ENCODE measurements at regions not wholly inside any gene's neighbourhood (a gene's known extent, or its start where the extent isn't known, plus 50 kb on each side); places are given as distances from the start of the nearest gene placed in this dataset.

- DNase-seq, result no peak
These were observed 186.8 kb downstream of the ZEB2 start for GRCh38 chr2:144333143-144333555.

- peak; percentile 94 for DNase-seq
These were observed 187.4 kb downstream of the ZEB2 start for GRCh38 chr2:144332356-144333142.

DNA sequence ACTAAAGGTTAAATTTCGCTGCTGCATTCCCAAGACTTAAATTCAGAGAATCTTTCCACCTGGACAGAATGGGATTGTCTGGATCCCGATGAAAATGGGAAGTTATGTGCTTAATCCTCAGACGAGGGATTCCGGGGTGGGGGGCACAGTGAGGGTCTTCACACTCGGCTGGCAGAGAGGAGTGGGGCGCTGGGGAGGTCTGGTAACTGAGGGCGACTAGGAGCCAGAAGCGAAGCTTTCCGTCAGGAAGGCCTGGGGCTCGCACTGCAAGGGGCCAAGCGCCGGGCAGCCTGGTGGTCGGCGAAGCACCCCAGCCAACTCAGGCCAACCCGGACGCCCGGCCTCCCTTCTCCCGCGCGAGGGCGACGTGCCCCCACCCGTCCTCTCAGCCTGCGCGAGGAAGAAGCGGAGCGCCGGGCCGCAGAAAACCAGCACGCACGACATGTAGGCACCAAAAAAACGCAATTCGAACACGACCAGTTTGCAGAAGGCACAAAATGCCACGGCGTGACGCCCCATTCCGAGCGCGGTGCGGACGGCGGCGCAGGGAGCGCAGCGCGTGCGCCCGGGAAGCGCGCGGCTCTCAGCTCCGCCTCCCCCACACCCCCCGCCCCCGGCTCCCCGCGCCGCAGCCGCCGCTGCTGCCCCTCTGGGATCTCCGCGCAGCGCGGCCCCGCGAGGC is 188.1 kb downstream of the ZEB2 start:
- DNase-seq, result peak; percentile 77

DNA sequence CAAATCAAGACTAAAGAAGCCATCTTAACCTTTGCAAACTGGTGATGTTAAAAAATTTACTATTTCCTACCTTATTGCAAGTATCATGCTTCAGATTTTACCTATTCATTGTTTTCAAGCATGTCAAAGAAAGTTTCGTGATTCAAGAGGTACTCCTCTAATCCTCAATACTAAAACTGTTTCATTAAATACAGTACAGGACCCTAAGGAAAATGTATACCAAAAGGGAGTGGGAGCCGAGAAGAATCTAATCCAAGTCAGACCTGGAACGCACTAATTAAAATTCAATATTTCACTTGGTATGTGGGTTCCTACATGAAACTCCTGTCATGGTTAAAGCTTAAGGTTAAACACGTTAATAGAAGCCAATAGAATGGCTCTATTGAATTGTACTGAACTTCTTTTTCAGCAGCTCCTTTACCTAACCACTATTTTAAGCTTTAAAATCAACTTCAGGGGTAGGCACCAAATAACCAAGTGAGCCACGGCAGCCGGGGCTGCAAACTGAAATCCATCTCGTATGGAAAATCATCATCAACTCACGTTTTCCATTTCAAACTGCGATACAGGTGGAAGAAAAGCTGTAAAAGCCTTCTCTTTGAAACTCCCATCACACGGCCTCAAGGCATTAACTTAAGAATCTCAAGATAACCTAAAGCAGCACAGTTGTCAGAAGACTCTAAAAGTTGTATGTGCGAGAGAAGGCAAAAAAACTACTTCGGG is 188.8 kb downstream of the ZEB2 start:
- no peak for DNase-seq

GRCh38 chr2:144329472-144329871 is 190.4 kb downstream of the ZEB2 start:
- no peak for DNase-seq

DNA sequence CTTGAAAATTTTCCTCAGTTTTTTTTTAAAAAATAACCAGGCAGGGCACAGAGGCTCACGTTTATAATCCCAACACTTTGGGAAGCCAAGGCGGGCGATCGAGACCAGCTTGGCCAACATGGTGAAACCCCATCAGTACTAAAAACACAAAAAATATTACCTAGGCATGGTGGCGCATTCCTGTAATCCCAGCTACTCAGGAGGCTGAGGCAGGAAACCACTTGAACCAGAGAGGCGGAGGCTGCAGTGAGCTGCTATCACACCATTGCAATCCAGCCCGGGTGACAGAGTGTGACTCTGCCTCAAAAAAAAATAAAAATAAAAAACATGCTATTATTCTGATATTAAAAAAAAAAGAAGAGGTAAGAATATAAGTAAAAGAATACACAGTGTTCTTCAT is 191.0 kb downstream of the ZEB2 start:
- no peak for DNase-seq

DNA sequence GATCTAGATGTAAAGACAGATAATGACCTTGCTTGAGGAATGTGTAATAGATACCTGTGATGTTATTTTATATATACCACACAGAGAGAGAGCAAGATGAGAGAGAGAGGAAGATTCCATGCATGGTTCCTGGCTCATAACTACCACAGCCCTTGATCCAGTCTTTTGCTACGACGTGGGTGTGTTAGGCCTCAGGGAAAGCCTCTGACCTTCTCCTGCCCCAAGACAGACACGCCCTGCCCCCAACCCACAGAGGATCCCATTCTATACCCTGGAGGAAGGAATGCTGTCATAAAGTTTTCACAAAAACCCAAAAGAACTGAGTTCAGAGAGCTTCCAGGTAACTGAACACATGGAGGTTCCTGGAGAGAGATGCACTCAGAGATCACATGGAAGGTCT is 193.1 kb downstream of the ZEB2 start:
- no peak for DNase-seq

- DNase-seq, result no peak
These were observed 194.8 kb downstream of the ZEB2 start for GRCh38 chr2:144325086-144325485.

GRCh38 chr2:144324446-144325045 is 195.4 kb downstream of the ZEB2 start:
- no peak for DNase-seq

DNA sequence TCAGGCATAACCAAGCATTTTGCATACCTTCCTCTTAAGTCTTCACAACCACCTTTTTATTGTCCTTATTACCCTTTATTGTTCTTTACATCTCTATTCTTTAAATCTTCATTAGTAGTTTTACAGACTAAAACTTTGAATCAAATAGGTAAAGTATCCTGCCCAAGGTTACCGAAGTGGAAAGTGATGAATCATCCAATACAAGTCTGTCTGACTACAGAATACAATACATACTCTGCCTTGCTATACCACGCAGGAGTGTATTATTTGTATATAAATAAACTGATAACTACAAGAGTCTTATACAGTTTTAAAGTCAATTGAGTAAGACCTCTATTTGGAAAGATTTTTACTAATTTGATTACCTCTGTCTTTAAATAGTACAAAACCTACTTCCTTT is 196.0 kb downstream of the ZEB2 start:
- no peak for DNase-seq

GRCh38 chr2:144322379-144322778 is 197.5 kb downstream of the ZEB2 start:
- no peak for DNase-seq

GRCh38 chr2:144320491-144320890 is 199.4 kb downstream of the ZEB2 start:
- DNase-seq, result peak; percentile 16

DNA sequence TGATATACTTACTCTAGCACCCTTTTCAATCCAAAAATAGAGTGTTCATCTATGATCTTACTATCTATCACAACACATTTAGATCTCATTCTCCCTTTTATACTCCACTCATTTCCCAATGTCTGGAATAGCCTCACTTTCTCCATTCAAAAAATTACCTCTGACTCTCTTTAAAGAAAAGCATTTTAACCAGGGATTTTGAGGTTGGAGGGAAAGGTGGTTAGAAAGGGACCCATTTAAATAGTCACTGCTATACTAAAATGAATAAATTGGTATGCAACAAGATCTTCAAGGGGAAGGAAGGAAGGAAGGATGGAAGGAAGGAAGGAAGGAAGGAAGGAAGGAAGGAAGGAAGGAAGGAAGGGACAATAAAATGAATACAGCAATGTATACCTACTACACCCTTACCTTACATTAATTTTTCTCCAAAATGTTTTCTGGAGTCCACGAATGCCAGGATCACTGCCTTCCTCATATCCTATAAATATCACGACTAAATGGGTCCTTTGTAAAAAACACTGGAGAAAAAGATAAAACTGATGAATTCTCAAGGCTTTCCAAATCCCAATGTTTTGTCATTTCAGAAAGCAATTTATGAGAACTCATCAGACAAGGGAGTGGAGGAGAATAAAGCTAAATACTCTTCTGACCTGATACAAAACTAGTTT is 202.7 kb downstream of the ZEB2 start:
- DNase-seq, result no peak

DNA sequence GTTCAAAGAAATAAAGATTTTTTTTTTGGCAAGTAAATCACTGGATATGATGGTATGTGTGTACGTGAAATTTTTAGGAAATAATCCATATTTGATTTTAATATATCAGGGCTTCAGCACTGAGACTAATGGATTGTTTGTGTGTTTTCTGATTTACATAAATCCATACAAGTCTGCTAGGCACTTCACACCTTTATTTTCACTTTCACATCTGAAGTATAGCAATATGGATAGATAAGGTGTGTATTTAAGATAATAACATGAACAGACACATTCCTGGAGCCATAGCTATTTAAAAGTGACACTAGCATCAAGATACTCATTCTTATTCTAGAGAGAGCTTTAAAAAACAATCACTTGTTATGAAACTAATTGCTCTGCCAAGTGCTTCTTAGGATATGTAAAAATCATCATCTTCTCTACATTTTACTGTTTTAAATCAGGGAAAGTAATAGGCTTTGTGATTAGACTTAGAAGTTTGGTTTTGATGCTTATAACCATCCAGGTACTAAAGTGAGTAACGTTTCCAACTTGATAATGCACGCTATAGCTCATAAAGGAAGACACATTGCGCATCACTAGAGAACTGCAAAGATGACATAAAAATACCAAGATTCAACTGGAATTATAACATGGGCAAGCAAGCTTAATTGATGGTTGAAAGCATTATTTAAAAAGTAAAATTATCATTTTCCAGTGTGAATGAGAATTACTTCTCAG is 208.9 kb downstream of the ZEB2 start:
- no peak for DNase-seq

DNA sequence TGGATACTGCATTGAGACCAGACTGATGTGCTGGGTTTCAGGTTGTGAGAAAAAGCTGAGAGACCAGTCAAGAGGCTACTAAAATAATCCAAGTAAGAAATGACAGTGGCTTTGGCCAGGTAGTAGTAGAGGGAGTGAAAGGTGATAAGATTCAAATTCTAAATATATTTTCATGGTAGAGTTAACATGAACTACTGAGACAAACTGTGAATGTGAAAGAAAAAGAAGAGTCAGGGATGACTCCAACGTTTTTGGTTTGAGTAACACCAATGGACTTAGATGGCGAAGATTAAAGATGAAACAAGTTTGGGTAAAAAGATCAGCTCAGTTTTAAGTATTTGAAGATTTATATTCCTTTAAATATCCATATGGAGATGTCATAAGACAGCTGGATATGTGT is 209.4 kb downstream of the ZEB2 start:
- DNase-seq, result no peak

DNA sequence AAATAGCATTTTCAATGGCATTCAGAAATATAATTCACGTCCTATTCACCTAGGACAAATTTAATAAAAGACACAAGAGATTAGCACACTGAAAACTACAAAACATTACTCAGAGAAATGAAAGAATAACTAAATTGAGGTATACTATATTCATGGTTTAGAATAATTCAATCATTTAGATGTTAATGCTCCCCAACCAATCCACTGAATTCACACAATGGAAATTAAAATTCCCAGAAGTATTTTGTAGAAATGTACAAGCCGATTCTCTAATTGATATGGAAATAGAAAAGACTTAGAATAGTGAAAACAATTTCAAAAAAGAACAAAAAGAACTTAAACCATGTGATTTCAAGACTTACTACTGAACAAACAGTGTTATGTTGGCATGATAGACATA is 212.2 kb downstream of the ZEB2 start:
- DNase-seq, result no peak

DNA sequence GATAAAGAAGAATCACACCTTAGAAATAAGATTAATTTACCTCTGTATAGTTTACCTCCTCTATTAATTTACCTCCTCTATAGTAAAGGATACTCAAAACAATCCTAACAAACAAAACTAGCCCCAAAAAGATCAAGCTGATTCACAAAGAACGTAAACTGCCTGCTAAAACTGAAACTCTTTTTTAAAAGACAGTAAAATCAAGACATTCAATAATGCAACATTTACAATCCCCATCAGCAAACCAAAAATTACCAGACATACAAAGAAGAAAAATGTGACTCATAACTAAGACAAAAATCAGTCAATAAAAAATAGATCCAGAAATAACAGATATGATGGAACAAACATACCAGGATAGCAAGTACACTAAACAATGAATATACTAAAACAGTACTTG is 215.7 kb downstream of the ZEB2 start:
- no peak for DNase-seq

- no peak for DNase-seq
These were observed 219.3 kb downstream of the ZEB2 start for GRCh38 chr2:144300632-144301031.

- no peak for DNase-seq
These were observed 229.6 kb downstream of the ZEB2 start for GRCh38 chr2:144290276-144290675.

DNA sequence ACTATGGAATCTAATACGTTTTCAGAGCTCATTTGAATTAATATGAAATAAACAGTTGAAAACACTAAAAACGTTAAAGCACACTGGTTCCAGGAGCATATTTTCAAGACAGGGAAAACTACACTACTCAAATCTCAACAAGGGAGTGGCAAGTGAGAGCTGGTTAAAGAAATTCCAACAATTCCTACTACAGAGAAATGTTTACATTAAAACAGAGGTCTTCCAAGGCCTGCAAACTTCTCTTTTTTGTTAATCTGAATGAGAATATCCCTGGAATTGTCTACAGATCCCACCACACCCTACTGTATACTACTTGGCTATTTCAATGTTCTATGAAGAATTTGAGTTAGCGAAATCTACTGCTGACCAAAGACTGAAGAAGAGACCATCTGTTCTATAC is 231.5 kb downstream of the ZEB2 start:
- no peak for DNase-seq

- DNase-seq, result no peak
These were observed 234.6 kb downstream of the ZEB2 start for GRCh38 chr2:144285324-144285723.

- no peak for DNase-seq
These were observed 238.4 kb downstream of the ZEB2 start for GRCh38 chr2:144281476-144281875.
